ENCODE measurements at regions not wholly inside any gene's neighbourhood (a gene's known extent, or its start where the extent isn't known, plus 50 kb on each side); places are given as distances from the start of the nearest gene placed in this dataset.

DNA sequence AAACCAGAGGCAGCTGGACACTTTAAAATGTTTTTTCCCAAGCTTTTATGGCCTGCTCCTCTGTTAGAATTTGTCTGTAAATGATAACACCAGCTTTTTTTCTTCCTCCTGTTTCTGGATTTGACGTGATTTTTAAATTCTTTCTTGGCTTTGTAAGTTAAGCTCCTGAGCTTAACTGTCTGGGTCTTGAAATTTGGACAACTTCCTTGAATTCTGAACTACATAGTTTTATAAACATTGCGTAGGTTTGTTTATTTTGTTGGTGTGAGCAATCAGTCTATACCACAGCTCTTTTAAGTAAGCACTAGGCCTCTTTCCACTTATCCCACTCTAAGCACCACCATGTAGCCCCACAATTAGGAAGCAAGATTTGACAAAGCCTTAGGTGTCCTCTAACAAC is 144.4 kb upstream of the GUCY1A1 start:
- no peak for DNase-seq

DNA sequence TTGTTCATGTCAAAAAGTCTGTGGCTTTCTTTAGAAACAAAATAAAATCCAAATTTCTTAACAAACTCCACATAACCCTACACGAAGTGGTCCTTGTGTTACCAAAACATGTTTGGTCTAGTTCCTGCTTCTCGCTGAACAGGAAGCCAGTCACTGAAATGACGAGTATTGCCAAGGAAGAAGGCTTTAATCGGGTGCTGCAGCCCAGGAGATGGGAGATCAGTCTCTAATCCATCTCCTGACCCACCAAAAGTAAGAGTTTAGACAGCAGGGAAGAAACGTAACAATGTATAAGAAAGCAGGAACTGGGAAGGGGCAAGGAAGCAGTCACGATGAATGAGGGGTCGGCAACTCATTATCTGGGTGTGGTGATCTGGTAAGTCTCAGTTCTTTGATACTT is 144.6 kb upstream of the MAP9 start:
- no peak for DNase-seq

DNA sequence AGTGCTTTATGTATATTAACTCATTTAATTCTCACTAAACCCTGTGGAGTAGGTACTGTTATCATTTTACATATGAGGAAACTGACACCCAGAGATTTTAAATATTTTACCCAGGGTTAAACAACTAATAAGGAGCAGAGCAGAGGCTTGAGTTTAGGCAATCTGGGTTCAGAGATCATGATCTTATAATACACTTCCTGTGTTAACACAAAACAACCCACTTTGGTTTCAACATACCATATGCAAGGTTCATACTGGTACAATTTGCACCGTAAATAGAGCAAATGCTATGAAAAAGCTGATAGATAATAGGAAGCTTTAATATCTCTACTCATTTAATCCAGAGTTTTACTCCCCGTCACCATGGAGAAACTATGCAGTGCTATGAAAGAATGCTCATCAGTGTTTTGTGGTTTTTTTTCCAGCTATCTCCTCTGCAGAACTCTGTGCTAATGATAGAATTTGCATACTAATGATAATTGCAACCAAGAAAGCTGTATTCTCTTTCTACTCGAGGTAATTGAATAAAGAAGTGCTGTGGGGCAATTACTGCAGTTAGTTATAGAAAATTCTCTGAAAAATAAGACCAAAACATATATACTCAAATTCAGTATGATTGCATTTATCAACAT is 138.8 kb upstream of the MAP9 start:
- no peak for DNase-seq

DNA sequence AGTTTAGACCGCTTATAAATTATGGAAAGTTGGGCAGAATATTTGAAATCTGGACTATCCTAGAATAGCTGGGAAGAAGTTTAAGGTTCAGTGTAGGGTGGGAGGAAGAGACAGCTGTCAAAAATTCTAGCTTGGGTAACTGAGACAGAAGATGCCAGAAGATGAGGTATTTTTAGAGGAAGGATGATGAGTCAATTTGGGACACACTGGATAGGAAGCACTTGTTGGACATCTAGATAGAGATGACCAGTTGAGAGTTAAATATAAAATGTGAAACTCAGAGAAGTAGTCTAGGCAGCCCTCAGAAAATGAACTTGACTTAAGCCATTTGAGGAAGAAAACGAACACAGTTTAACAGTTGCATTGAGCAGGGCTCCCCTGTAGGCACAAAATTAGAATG is 137.9 kb upstream of the MAP9 start:
- no peak for DNase-seq

DNA sequence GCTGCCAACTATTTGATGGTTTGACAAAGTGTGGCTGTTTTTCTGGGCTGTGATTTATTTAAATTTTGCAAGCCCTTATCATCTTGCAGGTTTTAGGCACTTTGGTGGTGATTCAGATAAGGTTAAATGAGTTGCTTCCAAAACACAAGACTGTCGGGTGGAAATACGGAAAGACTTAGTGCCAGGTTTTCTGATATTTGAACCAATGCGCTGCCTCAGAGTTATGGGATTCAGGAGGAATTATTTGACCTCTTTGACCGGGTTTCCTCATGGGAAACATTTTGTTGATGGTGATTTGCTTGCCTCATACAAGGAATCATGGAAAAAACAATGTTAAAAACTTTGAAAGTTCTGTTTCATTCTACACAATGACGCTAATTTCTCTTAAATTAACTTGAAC is 136.1 kb upstream of the MAP9 start:
- DNase-seq: no peak

DNA sequence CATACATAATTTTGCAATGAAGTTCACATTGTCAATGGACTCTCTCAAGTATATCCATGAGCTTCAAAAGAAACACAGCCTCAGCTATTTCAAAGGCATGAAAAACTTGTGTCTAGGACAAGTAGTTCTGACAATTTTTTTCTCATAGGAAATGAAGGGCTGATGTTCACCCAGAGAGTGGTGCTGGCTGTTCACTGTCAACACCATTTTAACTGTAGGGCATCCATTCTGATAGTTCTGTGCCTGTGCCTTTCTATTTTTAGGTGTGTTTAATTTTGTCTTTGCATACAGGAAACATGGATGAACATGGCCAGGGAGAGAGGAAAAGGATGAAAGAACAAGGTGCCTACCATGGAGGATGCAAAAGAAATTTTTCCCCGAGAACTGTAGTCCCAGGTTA is 135.3 kb upstream of the MAP9 start:
- no peak for DNase-seq

DNA sequence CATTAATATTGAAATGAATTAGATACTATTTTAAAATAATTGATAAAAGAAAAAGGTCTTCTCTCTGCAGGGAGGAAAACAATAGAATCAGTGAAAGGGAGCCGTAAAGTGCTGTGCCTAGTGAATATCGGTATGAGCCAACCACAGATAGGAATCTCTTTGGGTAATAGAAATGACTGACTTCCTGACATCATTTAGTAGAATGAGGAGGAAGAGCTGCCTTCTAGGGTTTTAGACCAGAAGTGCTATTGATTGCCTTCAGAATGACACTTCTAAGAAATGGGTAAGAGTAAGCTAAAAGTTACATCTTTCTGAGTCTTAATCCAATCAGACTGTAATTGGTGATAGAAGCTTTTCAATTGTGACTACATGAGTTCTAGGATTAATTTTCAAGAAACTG is 134.0 kb upstream of the MAP9 start:
- DNase-seq: no peak

DNA sequence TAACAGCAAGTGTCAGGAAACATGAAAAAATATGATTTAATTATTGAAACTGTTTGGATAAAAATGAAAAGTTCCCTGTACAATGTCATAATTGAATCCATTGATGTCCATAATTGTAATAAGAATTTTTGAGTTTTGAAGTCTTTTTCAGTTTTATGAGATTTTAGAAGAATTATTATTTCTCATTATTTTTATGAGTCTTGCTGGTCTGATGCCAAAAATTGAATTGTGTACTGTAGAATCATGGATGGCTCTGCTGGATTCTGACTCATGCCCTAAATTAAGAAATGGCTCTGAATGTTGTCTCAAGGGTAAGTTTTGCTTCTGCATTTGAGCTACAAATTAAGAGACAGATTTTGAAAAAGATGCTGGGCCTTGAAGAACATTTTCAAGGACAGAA is 132.8 kb upstream of the MAP9 start:
- no peak for DNase-seq

DNA sequence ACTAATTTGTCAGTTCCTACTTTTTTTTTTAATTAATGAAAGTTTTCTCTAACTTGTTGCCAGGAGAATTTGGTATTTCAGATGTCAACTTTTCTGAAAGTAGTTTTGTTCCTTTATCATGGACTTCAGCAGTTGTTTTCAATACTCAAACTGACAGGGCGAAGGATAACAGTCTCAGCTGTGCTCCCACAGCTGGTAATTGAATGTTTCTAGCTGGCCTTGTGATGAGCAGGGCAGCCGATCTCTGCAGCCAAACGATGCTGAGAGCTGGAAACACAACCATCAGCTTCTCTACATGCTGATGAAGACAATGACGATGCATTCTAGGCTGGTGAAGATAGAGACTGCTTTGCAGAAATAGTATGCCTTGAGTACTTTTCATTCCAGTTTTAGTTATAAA is 130.0 kb upstream of the MAP9 start:
- no peak for DNase-seq

DNA sequence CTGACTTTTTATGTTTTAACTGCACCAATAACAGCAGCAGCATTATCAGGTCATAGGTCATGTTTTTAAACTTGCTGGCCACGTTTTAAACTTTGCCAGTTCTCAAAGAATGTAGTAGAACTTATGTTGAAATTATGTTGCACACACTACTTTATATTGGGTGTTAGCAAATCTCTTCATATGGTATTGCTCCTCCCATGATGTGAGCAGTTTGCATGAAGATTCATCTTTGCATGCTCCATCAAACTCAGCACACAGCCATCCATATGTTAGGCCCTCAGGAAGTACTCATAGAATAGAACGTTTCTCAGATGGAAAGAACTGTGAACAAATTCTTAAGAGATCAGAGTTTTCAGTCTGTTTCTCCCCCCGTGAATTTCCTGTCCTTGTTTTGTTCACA is 128.6 kb upstream of the MAP9 start:
- no peak for DNase-seq

DNA sequence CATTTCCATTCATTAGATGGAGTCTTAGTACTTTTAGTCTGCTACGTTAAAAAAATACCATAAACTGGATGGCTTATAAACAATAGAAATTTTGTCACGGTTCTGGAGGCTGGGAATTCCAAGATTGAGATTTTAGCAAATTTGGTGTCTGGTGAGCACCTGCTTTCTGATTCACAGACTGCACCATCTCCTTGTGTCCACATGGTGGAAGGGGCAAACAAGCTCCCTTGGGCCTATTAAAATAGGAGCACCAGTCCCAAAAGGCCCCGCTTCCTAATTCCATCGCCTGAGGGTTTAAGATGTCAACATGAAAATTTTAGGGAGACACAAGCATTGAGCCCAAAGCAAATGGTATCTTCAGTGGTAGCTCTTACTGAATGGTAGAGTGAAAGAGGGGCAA is 120.5 kb upstream of the MAP9 start:
- DNase-seq: peak in 1 of 56 donors; percentile 11

DNA sequence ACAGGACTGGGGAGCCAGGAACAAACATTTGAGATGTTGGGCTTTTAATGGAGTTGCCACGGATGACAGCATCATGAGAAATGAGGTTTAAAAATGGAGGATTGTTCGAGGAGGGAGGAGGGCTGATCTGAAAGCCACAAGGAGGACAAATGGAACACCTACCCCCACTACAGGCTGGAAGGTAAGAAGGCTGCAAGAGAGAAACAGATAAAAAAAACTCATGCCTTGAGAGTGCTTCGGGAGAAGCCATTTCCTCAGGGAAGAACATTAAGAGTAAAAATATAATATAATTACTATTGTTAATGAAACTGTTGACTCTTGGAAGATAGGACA is 119.5 kb upstream of the MAP9 start:
- peak in 3 of 56 donors; percentile 13 to 16 (median 15) for DNase-seq

DNA sequence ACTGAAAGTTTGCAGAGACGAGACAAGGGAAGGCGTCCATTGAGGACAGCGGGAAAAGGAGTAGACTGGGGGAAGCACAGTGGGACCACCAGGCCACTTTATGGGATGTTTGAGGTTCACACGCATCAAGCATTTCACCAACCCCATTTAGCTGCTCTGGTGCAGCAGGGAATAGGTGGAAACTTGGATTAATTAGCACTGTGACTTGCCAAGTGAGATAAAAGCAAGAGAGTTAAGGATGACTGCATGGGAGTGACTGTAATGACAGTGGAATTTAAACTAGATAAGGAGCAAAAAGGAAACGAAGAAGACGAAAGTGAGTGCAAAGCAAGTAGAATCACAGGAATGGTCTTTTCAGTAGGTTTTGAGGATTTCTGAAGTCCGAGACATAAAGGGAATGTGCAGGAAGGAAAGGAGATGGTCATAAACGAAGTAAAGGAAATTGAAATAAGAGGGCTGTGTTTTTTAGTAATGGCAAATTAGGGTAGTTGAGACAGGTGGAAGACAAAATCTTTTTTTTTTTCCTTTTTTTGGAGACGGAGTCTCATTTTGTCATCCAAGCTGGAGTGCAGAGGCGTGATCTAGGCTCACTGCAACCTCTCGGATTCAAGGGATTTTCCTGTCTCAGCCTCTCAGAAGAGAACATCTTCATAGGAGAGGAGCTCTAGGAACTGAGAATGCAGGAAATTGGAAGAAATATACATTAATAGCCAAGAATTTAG is 119.0 kb upstream of the MAP9 start:
- DNase-seq: no peak

DNA sequence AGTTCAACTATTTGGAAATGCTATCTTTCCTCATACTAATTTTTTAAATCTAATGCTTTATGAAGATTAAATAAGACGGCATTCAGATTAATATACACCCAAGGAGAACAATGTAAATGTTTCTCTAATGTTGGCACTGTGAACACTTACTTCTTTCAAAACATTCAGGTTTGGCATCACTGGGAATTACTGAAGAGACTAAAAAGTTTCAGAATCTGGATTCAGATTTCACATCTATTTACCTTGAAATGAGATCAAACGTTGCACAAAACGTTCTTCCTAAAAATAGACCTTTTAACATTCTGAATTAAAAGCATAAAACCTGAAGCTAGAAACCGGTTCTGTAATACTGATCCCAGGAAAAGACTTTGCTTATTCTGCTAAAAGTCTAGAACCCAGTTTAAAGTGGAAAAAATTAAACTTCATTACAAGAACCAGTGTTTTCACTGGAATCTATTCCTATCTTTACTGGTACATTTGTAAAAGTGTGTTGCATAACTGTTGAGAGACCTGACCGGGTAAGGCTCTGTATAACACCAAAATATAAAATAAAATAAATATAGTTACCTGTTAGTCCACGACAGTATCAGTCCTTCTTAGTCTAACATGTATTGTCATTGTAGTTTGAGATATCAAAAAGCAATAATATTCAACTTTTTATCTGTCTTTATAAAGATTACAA is 117.4 kb upstream of the MAP9 start:
- no peak for DNase-seq

DNA sequence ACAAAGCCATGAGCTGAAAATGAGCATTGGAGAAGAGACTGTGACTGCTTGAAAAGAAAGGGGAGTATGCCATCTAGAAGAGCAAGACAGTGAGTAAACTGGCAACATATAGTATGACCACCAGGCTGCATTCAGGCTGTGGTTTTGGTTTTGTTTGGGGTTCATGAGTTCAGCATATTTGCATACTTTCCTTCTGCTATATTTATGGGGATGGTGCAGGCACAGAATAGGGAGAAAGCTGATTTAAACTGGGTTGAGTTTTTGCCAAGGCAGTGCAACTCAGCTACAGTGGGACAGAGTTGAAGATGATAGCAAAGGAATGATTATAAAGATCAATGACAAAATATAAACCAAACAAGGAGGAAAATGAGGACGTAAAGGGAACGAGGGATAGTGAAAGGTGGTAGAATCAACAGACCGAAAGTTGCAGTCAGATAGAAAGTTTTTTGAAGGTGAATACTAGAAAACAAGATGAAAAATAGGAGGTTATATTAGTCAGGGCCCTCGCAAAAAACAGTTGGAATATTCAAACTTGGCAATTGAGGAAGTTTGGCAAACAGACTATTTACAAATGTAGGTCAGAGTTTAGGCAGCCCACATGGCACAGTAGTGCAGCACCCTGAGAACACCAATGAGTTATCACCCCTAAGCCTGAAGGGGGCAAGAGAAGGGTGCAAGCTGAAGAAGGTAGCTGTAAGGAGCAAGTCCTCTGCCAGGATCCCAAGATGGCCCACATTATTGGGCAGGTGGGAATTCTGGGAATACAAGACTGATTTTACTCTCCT is 114.8 kb upstream of the MAP9 start:
- no peak for DNase-seq

DNA sequence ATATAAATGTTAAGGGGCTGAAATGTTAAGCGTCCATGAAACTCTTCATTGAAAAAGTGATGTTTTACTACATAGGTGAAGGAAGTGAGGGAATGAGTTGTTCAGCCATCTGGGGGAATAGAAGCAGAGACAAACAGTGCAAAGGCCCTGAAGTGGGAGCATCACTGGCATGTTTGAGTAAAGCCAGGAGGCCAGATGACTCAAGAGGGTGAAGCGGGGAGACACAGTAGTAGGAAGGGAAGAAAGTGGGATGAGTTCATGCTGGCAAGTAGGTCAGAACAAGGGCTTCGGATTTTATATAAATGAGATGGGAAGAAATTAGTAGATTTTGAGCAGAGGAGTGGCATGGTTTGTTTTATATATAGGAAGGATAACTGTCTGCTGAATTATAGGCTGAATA is 112.5 kb upstream of the MAP9 start:
- DNase-seq: no peak

DNA sequence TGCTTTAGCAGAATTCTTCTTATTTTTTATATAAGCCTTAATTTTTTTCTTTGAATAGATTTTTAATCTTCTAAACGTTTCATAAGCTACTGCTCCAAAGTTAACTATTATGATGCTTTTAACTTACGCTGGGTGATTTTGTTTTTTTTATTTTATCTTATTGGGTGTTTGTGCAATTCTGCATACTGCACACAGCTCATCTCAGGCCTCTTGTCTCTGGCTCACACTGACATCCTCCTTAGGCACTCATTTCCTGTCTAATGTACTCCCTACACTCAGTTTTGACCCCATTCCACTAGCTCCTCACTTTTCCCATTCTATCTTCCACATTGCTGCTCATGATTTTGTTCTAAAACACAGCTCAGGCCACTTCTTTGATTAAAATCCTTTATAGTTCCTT is 111.9 kb upstream of the MAP9 start:
- no peak for DNase-seq

DNA sequence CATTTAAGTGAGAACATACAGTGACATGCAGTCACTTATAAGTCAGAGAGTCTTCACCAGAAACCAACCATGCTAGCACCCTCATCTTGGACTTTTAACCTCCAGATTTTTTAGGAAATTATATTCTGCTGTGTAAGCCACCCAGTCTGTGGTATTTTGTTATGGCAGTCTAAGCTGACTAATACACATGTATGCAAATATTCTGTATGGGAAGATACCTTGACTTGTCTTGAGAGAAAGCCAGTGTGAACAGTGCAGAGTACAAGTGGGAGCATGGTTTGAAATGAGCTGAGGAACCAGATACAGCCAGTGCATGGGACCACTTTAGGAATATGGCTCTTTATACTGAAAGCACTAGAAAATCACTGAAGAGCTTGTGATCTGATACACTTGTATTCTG is 110.4 kb upstream of the MAP9 start:
- no peak for DNase-seq

DNA sequence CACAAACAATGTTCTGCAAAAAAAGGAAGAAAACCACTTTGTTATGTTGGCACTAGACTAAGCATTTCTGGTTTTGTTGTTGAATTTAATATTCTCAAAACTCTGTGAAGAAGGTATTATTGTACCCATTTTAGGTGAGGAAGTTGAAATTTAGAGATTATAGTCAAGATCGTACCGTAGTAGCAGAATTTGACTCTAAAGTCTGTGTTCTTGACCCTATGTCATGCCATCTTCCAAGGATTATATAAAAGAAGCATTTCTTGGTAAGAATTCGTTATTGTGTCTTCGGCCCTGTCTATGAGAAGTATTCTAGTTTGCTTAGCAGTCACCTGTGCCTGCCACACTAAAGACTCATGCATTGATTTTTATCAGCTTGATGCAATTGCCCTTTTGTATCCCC is 104.4 kb upstream of the MAP9 start:
- no peak for DNase-seq

DNA sequence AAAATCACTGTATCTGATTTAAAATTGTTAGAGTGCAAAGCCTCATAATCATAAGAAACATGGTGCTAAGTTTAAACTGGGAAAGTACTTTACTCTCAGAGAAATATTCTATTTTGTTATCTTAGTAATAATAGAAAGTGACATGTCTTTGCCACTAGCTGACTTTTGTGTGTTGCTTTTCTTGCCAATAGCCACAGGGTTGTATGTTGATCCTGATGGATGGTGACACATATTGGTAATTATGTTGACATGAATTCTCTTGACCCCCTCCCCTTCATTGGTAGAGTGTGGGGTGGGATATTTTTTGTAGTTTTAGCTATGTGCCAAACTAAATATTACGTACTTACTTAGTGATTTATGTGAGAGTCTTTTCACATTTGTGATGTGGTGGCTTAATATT is 103.1 kb upstream of the MAP9 start:
- DNase-seq: no peak

DNA sequence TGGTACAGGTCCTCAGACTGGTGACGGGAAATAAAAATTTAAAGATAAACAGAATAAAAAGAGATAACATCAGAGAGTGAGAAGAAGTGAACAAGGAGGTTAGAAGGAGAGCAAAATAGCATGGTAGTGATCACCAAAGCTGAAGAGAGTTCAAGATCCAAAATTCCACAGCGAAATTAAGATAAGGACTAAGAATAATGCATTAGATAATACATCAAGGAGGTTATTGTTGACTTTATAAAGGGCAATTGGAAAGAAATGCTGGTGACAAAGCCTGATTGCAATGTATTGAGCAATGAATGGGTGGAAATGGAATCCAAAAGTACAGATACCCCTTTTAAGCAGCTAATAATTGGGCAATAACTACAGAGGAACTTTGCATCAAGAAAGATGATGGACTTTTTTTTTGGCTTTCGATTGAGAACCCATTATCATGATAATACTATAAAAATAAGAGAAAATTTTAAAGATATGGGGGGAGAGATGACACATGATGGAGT is 101.6 kb upstream of the MAP9 start:
- DNase-seq: no peak

DNA sequence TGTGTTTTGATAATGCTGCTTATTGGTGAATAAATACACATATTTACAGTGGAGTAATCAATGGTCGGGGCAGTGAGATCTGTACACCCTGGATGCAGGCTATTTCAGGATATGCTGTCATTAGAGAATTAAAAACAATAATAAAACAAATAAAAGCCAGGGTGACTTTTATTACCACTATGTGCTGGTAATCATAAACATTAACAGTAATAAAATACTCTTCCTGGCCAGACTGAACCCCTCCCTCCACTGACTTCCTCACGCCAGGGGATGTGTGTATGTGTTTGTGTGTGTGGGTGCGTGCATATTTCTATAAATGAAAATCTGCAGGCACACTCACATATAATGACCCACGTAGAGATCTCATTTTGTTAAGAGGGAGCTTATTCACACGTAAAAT is 98.0 kb upstream of the MAP9 start:
- no peak for DNase-seq
